Ecto neural progenitor cell (in vitro differentiated cells): ENCODE measurements at regions not wholly inside any gene's neighbourhood (a gene's known extent, or its start where the extent isn't known, plus 50 kb on each side); places are given as distances from the start of the nearest gene placed in this dataset.

ENCODE experiments used
- DNase-seq: peaks from one replicate; pipeline ENCODE4 v3.0.0-alpha.2; 2018; ENCODE audit warnings: low spot score

DNA sequence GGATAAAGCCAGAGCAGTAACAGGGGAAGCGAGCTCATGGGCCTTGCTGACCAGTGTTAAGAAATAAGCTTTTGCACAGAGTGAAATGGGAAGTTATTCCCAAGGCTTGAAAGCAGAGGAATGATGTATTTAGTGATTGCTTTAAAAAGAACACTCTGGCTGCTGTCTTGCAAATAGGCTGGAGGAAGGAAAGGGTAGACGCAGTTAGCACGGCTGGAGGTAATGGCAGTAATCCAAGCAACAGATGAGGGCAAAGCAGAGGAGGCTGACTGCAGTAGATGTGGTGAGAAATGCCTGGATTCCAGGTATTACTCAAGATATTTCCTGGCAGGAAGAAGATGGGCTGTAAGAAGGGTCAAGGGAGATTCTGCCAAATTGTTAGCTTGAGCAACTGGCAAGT is 1342.3 kb upstream of the AGA start:
- no peak for DNase-seq

DNA sequence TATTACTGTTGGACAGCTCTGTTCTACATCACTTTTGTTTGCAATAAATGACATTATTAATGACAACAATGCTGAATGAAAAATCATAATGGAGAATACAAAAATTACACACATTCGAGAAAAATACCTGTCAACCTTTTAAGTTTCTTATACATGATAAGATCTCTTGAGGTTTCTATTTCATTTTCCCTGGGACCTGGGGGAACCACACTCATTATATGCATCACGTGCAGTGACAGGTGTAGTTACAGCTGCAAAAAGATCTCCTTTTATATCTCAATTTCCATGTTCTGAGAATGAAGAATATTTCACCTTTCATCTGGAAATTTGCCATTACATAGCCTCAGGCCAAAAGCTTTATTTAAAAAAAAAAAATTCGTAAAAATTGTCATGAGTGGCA is 1347.0 kb upstream of the AGA start:
- no peak for DNase-seq

DNA sequence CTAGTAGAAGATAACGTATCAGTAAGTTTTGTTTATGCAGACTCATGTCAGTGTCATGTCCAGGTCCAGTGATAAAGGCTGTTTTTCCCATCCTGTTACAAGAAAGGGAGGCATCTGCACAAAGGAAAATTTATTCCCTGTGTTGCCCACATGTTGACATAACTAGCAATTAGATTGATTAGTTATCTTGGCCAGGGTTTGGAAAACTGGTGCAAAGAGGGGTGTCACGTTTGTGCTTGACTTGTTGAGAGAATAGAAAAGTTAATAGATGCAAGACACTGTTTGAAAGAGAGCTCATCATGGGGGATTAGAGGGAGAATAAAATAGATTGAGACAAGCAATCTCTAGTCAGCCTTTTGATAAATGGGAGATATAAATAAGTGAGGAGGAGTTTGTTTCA is 1357.0 kb upstream of the AGA start:
- no peak for DNase-seq

DNA sequence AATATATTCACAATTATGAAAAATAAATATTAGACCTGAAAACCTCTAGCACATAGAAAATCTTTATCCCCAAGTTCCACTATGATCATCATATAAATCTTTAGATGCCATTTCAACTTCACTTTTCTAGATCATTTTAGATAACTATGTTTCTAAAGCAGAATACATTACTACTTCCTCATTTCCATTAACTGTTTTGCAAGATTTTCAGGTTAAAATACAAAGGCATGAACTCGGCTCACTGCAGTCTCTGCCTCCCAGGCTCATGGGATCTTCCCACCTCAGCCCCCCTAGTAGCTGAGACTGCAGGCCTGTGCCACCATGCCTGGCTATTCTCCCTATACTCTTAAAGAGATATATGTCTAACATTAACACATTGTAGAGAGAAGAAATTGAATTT is 1365.9 kb upstream of the AGA start:
- no peak for DNase-seq

DNA sequence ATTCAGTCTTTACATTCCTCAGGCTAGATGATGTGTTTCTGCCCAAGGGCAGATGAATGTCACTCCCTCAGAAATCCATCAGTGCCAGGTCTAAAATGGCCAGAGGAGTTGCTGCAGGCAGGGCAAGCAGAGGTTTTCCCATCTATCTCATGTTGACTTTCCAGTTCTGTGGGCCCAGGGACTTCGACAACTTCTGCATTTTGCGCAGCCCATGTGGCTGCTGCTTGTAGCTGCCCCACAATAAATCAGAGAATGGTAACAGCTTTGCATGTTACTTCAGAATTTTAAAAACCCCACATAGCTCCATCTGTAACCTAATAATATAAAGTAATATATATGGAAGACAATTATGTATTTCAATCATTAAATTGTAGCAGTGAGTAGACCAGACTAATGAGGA is 1367.7 kb upstream of the AGA start:
- no peak for DNase-seq

DNA sequence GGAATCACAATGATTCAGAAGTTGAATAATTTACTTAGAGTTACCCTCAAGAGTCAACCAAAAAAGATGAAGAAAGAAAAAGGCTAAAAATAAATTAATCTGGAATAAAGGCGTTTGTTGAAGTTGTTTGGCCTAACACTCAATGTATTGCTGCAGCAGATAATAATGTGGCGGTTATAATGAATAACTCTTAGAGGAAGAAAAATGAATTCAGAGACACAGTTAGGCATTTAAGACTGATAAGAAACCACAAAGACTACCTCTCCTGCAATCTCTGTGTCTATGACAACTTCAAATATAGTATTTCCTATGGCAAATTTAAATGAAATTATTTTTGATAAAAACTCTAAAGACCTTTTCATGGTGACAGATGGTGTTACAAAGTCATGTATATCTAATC is 1369.1 kb upstream of the AGA start:
- no peak for DNase-seq

DNA sequence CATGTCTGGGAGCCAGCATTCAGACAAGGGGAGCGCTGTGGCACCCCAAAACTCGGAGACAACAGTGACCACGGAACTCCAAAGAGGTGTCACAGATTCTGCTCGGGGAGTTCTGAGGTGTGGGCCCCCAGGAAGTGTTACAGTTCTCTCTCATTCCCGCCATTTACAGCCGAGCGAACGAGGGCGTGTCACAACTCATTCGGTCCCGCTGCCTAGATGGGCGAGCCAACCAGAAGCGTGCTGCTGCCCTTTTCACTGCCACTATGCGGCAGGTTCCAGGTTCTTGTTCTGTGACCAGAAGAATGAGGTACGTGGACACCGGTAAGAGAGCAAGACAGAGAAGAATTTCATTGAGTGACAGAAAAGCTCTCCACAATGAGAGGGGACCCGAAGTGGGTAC is 1370.6 kb upstream of the AGA start:
- DNase-seq, result no peak

DNA sequence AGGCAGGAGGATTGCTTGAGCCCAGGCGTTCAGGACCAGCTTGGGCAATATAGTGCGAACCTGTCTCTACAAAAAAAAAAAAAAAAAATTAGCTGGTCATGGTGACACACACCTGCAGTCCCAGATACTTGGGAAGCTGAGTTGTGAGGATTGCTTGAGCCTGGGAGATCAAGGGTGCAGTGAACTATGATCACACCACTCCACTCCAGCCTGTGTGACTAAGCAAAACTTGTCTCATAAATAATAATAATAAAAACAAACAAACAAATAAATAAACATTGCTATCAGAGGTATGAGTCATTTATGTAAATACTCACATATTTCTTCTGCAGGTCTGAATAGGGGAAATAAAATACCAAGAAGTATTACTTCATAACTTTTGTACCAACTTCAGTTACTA is 1372.7 kb upstream of the AGA start:
- DNase-seq, result no peak

DNA sequence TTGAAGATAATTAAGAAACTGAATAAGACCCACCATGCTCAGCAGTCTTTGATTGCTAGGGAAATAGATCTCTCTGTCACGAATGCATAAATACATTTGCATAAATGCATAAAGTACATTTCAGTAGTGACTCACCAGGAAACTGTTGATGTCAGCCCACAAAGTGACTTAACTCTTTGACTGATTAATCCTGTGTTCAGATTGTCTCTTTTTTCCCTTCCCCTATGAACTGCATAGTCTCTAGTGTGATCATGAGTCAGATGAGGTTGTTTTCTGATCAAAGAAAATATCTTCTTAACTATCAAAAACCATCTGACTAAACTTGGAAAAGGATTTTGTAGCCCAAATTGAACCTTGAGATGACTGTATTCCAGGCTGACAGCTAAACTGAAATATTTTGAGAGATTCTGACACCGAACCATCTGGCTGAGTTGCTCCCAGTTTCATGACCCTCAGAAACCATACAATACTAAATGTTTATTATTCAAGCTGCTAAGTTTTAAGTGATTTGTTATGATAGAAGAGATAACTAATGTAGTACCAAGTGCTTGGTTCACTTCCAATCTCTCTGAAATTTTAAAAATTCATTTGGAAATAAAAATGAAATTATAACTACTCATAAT is 1381.5 kb upstream of the AGA start:
- DNase-seq, result no peak

DNA sequence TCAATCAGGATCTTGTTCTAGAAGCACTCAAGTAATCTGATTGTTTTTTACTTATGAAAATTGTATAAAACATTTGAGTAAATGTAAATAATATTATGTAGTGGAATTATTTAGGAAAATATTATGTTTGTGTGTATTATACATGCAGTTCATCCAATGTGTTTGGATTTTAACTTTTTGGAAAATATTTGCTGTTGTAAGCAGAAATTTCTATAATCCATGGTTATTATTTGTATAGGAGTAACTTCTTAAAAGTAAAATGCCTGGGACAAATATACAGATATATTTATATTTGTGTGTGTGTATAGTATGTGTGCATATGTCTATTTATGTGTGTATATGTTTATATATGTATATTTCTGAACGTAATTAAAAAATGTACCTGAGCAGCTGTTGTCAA is 1394.6 kb upstream of the AGA start:
- no peak for DNase-seq

DNA sequence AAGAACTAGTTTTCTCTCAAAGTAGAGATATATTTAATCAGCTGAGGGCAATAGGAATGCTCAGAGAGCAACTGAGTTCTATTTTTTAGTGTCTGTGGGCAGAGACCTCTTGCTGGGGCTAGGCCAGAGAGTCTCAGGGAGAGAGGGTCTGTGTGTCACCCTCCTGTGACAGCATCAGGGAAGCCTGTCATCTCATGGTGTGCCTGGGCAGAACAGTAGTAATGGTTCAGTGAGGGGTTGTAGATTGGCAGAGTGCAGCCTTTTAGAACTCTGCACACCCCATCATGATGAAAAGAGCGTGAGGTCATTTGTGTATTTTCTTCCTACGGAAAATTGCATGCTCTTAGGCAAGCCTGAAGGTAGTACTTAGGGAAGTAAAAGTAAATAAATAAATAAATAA is 1396.5 kb upstream of the AGA start:
- DNase-seq, result no peak

DNA sequence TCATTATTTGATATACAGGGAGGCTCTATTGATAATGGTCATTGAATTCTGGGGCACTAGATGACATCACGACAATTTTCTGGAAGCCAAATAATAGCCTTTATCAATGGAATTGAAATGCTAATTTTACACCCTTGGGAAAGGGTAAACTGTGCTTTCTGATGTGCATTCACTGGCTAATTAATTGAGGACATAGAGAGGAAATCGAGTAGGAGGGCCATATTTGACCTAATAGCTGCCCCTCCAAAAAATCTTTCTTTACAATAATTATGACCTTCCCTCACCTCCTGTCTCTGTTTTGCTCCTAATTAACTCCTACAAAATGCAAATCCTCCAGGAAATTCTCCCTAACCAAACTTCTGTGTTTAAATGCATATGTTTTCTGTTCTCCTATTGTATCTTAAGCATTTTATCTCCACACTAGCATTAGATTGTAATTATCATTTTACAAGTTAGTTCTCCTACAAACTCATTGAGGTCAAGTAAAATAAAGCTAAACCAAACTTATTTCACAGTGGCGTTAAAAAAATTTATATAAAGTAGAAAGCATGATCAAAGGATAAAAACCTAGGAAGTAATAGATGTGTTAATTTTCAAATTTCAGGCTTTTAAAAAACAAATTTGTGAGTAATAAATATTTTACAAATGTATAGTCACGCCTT is 1414.0 kb upstream of the AGA start:
- no peak for DNase-seq

DNA sequence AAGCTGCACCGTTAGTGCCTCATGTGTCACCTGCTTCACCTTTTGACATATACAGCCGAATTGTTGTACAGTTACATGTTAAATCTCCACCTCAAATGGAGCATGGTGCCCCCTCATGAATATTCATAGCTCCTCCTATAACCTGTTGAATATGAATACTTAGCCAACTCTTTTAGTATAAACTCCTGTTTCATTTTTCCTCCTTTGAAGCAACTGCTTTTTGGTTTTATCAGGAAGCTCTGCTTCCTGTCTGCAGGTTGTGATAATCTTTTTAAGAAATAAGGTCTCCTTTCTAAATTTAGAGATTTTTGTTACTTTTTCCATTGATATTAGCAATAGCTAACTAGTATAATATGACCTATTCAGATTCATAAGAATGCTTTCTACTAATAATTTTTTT is 1429.2 kb upstream of the AGA start:
- no peak for DNase-seq

DNA sequence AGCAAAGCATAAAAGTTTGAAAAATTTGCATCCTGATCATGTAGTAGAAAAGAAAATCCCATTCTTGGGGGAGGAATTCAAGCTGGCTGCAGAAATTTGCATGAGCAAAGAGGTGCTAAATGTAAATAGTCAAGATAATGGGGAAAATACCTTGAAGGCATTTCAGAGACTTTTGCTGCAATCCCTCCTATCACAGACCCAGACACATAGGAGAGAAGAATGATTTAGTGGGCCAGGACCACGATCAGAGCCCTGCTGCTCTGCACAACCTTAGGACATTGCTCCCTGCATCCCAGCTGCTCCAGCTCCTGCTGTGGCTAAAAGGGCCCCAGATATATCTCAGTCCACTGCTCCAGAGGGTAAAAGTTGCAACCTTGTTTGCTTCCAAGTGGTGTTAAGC is 1439.7 kb upstream of the AGA start:
- no peak for DNase-seq

DNA sequence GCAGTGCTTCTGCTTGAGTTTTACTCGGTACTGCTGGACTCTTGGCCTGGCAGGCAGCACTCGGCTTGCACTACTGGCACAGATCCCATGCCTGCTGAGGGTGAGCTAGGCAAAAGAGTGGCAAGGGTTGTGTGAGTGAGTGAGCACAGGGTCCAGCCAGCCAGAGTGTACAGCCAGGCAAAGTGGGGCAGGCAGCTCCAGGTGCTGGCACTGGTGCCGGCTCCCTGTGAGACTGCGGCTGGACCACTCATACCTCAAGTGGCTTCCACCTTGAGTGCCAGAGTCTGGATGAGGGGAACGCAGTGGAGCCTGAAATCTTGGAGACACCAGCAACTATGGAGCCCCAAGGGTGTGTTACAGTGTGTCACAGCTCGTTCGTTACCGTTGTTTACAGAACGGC is 1451.9 kb upstream of the AGA start:
- no peak for DNase-seq

DNA sequence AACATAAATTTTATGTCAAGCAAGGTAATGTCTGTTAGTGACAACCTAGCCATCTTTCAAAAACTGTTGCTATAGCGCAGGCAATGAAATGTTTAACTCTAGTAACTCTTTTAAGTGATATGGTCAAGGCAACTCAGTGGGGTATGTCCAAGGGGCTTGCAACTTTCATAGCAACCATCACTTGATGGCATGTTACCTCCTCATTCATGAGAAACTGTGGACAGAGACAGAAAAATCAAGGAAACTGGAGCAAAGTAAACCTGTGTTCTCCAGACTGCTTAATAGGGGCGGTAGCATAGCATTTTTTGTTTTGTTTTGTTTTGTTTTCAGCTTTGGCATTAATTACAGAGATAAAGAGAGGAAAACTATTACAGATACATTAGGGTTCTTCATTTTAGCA is 1456.8 kb upstream of the AGA start:
- no peak for DNase-seq

DNA sequence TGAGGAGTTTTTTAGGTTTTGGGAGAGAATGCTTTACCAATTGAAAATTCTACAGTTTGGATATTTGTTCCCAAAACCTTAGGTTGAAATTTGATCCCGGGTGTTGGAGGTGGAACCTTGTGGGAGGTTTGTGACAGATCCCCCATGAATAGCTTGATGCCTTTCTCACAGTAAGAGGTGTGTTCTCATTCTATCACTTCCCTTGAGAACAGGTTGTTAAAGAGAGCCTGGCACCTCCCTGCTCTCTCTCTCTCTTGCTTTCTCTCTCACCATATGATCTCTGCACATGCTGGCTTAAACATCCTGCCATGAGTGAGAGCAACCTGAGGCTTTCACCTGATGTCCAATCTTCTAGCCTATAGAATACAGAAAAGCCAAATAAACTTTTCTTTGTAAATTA is 1475.5 kb upstream of the AGA start:
- no peak for DNase-seq

DNA sequence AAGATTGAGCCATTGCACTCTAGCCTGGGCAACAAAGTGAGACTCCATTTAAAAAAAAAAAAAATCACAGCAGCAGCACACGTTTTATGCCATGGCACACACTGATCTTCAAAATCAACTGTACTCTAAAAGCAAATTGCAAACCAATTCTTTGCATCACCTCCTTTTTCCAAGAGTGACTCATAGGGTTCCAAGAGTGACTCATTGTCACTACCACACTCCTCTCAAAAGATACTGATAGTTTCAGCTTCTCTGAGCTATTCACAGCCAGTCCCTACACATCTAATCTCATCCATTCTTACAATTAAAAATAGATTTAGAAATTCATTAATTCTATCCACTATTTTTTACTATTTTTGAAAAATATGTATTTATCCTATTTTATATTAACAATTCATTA is 1494.9 kb upstream of the AGA start:
- no peak for DNase-seq

DNA sequence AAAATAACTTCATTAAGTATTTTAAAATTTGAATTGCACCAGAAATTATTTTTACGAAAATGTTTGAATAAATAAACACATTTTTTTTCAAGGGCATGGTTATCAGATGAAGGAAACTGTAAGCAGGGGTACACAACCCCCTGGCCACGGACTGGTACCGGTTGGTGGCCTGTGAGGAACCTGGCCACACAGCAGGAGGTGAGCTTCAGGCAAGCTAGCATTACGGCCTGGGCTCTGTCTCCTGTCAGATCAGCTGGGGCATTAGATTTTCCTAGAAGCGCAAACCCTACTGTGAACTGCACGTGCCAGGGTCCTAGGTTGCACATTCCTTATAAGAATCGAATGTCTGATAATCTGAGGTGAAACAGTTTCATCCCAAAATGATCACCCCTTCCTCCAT is 1499.7 kb upstream of the AGA start:
- DNase-seq, result no peak

DNA sequence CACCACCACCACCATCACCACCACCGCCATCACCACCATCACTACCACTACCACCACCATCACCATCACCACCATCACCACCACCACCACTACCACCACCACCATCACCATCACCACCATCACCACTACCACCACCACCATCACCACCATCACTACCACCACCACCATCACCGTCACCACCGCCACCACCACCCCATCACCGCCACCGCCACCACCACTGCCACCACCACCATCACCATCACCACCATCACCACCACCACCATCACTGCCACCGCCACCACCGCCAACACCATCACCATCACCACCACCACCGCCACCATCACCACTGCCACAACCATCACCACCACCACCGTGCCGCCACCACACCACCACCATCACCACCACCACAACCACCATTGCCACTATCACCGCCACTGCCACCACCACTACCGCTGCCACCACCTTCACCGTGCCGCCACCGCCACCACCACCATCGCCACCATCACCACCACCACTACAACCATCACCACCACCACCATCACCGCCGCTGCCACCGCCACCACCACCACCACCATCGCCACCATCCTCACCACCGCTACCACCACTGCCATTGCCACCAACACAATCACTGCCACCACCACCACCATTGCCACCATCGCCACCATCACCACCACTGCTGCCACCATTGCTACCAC is 1511.3 kb upstream of the AGA start:
- no peak for DNase-seq

DNA sequence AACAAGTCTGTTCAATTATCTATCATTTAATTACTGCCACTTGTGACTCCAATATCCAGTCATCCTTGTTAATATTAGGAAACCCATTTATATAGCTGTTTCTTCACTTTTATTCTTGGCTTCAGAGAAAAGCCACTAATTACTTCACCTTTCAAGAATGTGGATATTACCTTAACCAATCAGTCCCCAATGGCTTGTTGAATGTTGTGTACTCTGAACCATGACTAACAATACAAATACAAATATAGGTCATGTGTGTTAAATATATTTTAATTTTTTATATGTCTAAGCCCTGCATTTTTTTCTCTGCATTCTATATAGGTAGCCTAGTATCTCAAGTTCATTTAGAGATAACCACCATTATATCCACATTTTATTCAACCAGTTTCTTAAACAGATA is 1513.4 kb upstream of the AGA start:
- no peak for DNase-seq

DNA sequence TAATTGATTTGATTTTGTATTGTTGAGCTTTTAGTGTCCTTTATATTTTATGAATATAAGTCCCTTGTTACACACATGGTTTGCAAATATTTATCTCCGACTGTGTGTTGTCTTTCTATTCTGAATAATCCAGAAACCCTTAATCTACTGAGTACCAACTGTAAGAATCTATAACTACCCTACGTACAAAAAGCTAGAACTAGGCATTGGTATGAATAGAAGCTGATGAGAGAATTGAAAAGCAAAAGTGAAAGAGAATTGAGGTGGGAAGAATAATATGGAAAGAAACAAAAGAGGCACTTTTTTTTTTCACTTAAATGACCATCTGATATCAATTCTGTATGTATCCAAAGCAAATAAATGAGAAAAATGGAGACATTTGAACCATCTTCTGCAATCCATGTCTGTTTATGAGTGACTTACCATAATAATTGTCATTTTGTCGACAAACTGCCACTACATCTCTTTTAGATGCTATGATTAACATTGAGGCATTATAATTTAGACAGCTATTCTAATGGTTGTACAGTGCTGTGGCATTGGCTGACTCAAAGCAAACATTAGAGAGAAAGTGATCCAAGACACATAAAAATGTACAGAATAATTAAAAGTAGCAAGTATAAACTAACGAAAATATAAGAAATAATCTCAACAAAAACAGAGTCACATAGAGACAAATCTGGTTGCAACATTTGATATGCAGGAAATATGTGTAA is 1516.6 kb upstream of the AGA start:
- no peak for DNase-seq

DNA sequence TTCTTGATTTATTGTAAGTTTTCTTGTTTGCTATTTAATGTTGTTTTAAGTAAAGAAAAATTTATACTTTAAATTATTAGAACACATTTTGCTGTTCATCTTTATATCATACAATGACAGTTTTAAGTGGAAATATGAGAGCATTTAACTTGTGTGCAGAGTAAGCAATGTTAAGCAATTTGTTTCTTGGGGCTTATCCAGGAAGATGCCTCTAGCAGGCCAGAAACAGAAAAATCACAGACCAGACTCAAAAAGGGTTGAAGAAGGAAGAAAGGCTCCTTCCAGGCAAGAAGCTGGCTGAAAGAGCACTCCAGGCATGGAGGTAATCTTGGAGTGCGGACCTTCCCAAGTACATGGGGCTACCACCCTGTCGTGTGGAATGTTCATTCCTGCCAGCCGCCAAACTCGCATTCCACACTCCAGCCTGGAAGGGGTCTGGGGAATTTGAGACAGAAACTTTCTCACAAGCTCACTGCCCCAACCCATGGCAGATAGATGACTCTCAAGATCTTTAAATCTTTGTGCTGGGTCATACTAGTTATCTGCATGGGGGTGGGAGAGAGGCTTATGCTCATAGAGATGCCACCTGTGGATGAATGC is 1521.3 kb upstream of the AGA start:
- DNase-seq, result no peak
